ENCODE measurements at regions not wholly inside any gene's neighbourhood (a gene's known extent, or its start where the extent isn't known, plus 50 kb on each side); places are given as distances from the start of the nearest gene placed in this dataset.

GRCh38 chr15:54772663-54773062 is 424.1 kb downstream of the RSL24D1 start:
- TF ChIP-seq CTCF (IDR thresholded peaks at IDR 0.05; ENCODE audit: insufficient read depth, low read length) (no peak), REST (IDR thresholded peaks at IDR 0.05; ENCODE audit: insufficient replicate concordance, low read depth) (no peak), POLR2AphosphoS5 (IDR thresholded peaks at IDR 0.05; ENCODE audit: low read depth) (no peak)

All from HL-60 (cell line).